KG1 (cell line): ENCODE measurements at regions not wholly inside any gene's neighbourhood (a gene's known extent, or its start where the extent isn't known, plus 50 kb on each side); places are given as distances from the start of the nearest gene placed in this dataset.

ENCODE experiments used
- DNase-seq: peaks from one replicate; lab custom pipeline; 2025; lab: John Stamatoyannopoulos, UW

DNA sequence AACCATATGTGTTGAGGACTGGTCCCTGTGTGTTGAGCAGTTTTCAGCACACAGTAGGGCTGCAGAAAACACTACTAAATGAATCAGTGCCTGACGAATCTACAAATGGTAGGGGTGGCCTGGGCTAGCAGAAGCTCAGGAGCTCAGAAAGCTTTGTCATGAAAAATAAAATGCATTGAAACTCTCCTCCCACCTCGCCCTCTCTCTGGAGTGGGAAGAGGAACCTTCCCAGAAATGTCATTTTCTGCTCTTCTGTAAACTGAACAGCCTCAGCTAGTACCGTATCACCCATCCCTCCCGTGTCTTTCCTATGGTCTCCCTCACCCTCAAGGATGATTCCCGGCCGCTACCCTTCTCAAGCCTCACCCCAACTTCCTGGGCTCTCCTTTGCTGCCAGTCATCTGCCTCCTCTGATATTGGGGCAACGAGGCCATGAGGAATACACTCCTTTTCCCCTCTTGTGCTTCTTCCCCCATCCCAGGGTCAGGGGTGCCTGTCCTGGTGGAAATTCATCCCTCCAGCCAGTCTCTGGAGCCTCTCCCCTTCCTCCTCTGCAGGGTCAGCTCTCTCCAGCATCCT, 734.5 kb downstream of the PTPRU start:
- no peak for DNase-seq

GRCh38 chr1:29969576-29969975, 733.3 kb downstream of the PTPRU start:
- DNase-seq, result no peak

DNA sequence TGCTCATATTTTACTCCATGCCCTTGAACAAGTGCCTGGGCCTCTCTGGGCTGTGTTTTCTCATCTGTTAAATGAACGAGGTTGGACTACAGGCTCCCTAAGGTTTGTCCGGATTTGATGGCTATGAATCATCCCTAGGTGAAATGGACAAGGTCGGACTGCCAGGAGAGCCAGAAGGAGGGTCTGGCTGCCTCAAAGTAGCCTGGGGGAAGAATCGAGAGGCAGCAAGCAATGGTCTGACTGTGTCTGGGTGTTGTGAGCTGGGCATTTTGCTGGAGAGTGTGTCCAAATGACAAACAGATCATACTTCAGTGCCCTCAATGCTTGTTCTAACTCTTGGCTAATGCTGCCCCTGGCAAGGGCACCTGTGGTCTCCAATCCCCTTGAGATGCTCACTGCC, 730.9 kb downstream of the PTPRU start:
- no peak for DNase-seq

DNA sequence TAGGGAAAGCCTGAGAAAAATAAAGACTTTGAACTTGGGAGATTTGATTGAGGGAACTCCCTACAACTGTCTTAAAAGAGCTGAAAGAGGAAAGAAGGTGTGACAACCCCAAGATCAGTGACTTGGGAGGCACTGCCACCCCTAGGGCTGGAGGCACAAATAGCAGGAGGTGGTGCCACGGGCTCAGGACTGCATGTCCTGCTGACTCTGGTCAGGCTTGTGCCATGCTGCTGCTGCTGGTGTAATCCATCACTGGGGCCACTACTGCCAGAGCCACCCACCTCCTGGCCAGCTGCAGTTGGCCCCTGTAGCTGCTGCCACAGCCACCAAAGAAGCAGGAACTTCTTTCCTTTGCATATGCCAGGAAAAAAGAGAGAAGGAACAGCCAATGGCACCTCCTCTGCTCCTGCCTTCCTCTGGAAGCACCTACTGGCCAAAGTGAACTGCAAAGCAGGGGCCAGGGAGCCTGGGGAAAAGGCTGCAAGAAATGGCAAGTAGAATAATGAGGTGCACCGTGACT, 730.3 kb downstream of the PTPRU start:
- no peak for DNase-seq

GRCh38 chr1:29964718-29965533, 728.6 kb downstream of the PTPRU start:
- DNase-seq, result no peak

- no peak for DNase-seq
Measured at GRCh38 chr1:29963946-29964345, 727.6 kb downstream of the PTPRU start.

DNA sequence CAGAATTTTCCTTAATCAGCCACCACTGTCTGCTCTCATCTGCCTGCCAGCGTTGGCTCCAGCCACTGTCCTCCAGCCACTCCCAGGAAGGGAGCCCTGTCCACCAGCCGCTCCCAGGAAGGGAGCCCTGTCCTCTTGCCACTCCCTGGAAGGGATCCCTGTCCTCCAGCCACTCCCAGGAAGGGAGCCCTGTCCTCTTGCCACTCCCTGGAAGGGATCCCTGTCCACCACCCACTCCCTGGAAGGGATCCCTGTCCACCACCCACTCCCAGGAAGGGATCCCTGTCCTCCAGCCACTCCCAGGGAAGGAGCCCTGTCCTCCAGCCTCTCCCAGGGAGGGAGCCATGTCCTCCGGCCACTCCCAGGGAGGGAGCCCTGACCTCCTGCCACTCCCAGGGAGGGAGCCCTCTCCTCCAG, 726.5 kb downstream of the PTPRU start:
- DNase-seq, result no peak

DNA sequence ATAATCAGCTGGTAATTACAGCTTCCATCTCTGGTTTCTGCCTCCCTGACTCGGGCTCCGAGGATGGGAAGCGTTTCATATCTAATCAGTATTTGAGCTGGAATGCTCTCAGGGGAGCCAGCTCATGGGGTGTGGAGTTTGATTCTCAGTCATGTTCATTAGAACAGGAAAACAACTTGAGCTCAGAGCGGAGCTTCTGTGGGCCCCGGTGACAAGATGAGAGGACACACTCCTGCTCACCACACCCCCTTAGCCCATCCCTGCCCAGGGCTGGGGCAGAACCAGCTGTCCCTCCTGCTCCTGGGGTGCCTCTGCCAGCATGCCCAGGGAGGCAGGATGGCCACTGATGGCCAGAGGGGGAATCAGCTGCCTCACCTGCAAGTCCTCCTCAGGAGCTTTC, 726.0 kb downstream of the PTPRU start:
- DNase-seq, result no peak

DNA sequence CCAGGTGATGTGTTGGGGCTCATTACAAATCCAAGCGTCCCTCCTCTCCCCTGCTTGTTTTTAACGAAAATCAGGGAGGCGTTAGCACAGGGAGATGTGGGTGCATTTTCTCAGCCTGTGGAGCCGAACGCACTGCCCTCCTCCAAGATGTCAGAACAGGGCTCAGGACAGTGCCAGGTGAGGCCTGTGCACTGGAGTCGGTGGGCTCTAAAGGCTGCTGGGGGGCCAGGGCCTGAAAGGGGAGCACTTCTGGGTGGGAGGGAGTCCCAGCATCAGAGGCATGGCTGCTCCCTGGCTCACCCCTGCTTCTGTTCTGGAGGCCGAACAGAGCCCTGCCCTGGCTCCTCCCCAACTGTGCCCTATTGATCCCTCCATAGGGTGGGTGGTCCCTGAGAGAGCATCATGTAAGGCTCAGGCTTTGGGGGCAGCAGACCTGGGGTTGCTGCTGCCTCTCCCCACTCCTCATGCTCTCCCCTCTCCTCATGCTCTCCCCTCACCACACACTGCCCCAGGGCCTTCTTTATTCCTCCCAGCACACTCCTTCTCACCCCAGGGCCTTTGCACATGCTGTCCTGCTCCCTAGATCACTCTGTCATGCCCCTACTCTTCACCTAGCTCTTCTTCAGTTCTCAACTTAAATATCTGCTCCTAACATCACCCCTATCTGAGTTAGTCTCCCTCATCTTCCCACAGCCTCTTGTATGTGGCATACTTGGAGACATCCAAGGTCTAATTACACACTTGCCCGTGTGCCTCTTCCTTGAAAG, 725.2 kb downstream of the PTPRU start:
- DNase-seq, result no peak

- no peak for DNase-seq
Measured at GRCh38 chr1:29960876-29961275, 724.6 kb downstream of the PTPRU start.

GRCh38 chr1:29960156-29960755, 723.9 kb downstream of the PTPRU start:
- no peak for DNase-seq

- no peak for DNase-seq
Measured at GRCh38 chr1:29959356-29959755, 723.0 kb downstream of the PTPRU start.

GRCh38 chr1:29958271-29958670, 721.9 kb downstream of the PTPRU start:
- no peak for DNase-seq

DNA sequence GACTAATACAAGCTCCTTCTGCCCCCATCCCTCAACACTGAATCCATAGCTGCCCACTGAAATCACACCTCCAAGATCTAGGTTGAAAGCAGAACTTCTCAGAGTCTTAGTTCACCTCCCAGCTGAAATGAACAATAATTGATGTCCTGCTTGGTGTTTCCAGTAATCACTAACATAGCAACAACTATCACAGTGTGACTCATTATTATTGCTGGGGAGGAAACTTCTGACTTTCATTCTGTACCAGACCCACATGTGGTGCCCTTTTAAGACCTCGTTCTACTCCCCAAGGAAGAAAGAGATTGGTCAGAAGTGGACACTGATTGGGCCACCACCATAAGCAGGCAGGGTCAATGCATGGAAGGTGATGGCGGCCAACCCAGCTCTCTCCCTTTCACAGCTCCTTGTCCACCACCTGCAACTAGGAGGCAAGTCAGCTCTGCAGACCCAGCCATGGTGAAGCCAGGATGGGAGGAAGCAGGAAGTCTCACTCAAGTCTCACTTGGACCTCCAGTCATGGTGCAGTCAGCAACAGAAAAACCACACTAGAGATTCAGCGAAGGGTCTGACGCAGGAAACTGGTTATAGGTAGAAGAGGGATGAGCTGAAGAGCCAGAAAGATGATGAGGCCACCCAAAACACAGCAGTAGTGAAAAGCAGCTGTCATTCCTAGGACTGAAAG, 720.2 kb downstream of the PTPRU start:
- no peak for DNase-seq

DNA sequence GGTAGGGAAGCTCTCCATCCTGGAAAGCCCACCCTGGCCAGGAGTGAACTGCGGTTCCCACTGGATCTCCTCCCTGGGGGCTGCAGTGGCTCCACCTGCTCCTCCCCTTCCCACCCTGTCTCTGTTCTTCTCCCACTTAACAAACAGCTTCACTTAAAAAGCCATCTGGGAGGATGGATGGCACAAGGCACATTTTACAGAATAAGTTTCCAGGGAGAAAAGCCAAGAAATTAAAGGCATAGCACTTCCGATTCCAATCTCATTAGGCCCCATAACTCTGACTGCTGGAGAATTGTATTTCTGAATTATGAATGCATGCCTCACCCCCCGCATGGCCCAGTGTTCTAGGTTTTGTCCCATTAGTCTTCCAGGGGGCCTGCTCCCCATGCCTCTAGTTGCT, 718.3 kb downstream of the PTPRU start:
- DNase-seq, result no peak

DNA sequence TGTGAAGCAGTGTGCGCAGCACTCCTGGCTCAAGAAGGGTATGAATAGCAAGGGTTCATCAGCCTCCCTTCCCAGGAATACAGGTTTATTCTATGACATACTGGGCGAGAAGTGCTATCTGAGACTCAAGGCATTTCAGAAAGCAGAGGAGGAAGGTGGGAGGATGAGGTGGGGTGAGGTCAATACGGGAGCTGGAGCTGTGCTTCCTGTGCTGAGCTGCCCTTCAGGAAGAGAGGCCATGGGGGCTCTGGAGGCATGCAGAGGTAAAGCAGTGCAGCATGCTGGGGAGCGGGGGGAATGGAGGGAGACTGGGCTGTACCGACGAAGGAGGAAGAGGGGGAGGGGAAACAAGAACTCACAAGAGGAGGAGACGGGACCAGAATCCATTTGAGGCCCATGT, 717.6 kb downstream of the PTPRU start:
- DNase-seq, result no peak

DNA sequence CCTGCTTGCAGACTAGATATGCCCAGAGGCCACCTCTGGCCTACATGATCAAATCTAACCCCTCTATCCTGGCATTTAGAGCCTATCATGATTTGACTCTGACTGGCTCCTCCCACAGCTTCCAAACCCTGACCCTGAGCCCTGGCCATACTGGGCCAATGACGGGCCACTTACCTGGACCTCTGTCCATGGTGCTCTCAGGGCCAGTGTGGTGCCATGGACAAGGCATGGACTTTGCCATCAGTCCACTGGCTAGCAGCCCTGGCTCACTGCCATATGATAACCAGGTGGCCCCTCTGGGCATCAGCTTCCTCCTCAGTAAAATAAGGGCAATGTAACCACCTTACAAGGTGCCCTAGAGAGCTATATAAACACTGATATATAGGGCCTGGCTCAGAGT, 713.4 kb downstream of the PTPRU start:
- no peak for DNase-seq

DNA sequence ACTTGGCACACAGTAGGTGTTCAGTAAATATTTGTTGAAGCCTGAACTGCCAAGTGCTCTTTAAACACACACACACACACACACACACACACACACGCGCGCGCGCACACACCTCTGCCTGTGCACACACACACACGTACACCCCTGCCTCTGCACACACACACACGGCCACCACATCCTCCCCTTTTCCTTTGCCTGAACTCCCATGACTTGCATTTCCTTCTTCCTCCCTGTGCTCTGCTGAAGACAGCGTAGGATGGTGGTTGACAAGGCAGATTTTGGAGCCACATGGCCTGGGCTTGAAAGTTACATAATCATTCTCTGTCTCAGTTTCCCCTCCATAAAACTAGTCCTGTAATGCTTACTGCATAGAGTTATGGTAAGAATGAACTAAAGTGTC, 712.3 kb downstream of the PTPRU start:
- no peak for DNase-seq

DNA sequence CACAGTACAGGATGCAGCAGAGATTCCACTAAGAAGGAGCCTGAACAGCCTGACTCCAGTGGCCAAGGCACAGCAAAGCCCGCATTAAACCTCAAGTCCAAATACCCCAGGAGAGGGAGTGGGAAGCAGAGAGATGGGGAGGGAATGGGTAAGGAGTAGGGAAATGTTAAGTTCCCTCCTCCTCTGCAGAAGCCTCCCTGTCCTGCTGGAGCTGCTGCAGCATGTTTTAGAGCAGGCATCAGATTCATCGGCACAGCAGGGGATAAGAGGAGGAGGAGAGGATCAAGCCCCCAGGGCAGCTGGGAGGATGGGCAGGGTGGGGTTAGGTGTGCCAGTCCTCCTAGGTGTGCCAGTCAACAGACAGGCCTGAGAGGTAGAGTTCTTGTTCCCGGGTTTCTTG, 709.7 kb downstream of the PTPRU start:
- DNase-seq, result no peak

GRCh38 chr1:29945426-29945825, 709.1 kb downstream of the PTPRU start:
- DNase-seq, result no peak

- no peak for DNase-seq
Measured at GRCh38 chr1:29944253-29944905, 708.1 kb downstream of the PTPRU start.
